ENCODE measurements at regions not wholly inside any gene's neighbourhood (a gene's known extent, or its start where the extent isn't known, plus 50 kb on each side); places are given as distances from the start of the nearest gene placed in this dataset.

DNA sequence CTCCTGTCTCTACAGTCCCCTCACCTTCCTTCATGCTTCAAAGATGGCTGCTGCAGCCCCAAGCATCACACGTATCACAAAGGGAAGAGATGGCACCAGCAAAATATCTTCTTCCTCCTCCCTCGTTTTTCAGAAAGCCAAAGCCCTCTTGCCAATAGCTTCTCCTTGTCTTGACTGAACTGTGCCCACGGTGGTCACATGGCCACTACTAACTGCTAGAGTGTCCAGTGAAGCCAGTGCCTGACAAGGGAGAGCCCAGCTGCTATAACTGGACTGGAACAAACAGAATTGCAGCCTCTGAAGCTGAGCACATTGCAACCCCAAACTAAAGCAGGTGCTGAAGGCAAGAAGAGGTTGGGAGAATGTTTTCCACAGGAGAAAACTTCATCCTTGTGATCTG is 120.8 kb upstream of the RET start:
- H3K4me3 Mint-ChIP-seq, result no peak overlapping the region
- H2BK120ac ChIP-seq (ENCODE audit: low read depth, low read length, poor library complexity, severe bottlenecking), result no peak overlapping the region

More for the DNA sequence above, 120.8 kb upstream of the RET start:
- TF ChIP-seq, protein P1, sequence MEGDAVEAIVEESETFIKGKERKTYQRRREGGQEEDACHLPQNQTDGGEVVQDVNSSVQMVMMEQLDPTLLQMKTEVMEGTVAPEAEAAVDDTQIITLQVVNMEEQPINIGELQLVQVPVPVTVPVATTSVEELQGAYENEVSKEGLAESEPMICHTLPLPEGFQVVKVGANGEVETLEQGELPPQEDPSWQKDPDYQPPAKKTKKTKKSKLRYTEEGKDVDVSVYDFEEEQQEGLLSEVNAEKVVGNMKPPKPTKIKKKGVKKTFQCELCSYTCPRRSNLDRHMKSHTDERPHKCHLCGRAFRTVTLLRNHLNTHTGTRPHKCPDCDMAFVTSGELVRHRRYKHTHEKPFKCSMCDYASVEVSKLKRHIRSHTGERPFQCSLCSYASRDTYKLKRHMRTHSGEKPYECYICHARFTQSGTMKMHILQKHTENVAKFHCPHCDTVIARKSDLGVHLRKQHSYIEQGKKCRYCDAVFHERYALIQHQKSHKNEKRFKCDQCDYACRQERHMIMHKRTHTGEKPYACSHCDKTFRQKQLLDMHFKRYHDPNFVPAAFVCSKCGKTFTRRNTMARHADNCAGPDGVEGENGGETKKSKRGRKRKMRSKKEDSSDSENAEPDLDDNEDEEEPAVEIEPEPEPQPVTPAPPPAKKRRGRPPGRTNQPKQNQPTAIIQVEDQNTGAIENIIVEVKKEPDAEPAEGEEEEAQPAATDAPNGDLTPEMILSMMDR (conservative IDR thresholded peaks at IDR 0.05), result no peak
- WGBS (ENCODE audit: extremely low coverage, insufficient read length, low lambda C conversion rate), result no CpG with 5 or more reads among the region's 3 CpGs
- no peak overlapping the region for H2BK20ac ChIP-seq (ENCODE audit: low read depth, low read length, poor library complexity, severe bottlenecking)
- no peak overlapping the region for H2BK5ac ChIP-seq (ENCODE audit: insufficient read length, low read length)
- no peak overlapping the region for H3K9ac ChIP-seq (ENCODE audit: extremely low read depth, insufficient read length, low read length)
- no peak overlapping the region for H2BK15ac ChIP-seq (ENCODE audit: low read depth, low read length)
- peaks cover 10% of the 10 kb centered on the region for H3K27me3 Mint-ChIP-seq (ENCODE audit: low read depth)
- no peak overlapping the region; the same call in 1 of the 2 replicates for H3K14ac ChIP-seq (ENCODE audit: insufficient read depth, low read length)
- no peak overlapping the region for H3K18ac ChIP-seq (ENCODE audit: insufficient read length, low read depth, low read length)
- no peaks in the 10 kb centered on the region for H3K9me3 ChIP-seq (ENCODE audit: control insufficient read depth, low read depth, low read length)
- H4K91ac ChIP-seq (ENCODE audit: insufficient read length, low read depth, low read length), result no peak overlapping the region
- no peak overlapping the region for H3K27ac Mint-ChIP-seq
- no peaks in the 10 kb centered on the region for H3K79me1 ChIP-seq (ENCODE audit: insufficient read depth, low read depth, low read length, poor library complexity, severe bottlenecking)
- H3T11ph ChIP-seq (ENCODE audit: low read length), result no peak overlapping the region
- H3K27ac ChIP-seq (ENCODE audit: insufficient read length, low read depth, low read length), result no peak overlapping the region
- H2AFZ ChIP-seq (ENCODE audit: low read length), result no peak overlapping the region
- peaks cover 6% of the 10 kb centered on the region for H3K23me2 ChIP-seq (ENCODE audit: insufficient read length, low read depth, low read length, poor library complexity, severe bottlenecking)
- H2BK12ac ChIP-seq (ENCODE audit: insufficient read length, low read depth, low read length), result no peak overlapping the region
- no peak overlapping the region for H4K5ac ChIP-seq (ENCODE audit: insufficient read length, low read depth, low read length)
- no peaks in the 10 kb centered on the region for H4K20me1 ChIP-seq (ENCODE audit: control insufficient read depth, insufficient read depth, insufficient read length)
- no peaks in the 10 kb centered on the region for H3K27me3 ChIP-seq (ENCODE audit: insufficient read depth, low read length)
- no peak overlapping the region for H3K4ac ChIP-seq (ENCODE audit: low read depth, low read length)
- H3K23ac ChIP-seq (ENCODE audit: insufficient read length, low read depth, low read length), result no peak overlapping the region
- H3K36me3 Mint-ChIP-seq (ENCODE audit: insufficient read depth in 1 of 3, low read depth in 3 of 3), result no peaks in the 10 kb centered on the region; a peak in 3 of 7 replicates
- DNase-seq, result no peak
- no peaks in the 10 kb centered on the region for H3K79me2 ChIP-seq (ENCODE audit: insufficient read depth, low read length)
- no peak overlapping the region for H2AK5ac ChIP-seq (ENCODE audit: insufficient read length, low read length)
- H3K4me1 ChIP-seq (ENCODE audit: insufficient read depth, low read length), result peaks cover 4% of the 10 kb centered on the region; the same call in 1 of the 2 replicates
- no peak overlapping the region for H3K4me2 ChIP-seq (ENCODE audit: insufficient read depth, insufficient read length, low read length)
- peaks cover 6 to 8% of the 10 kb centered on the region in 2 experiments; a peak in 2 of 5 replicates for H3K9me3 Mint-ChIP-seq
- H3K56ac ChIP-seq (ENCODE audit: insufficient read length, low read depth, low read length), result no peak overlapping the region
- peaks cover 18 to 20% of the 10 kb centered on the region in 2 experiments for H3K4me1 Mint-ChIP-seq
- H4K8ac ChIP-seq (replicated peaks; ENCODE audit: insufficient read length, low read depth, low read length), result no peak overlapping the region

All from H9 (cell line).